Testis (tissue), 2 donors: ENCODE measurements at regions not wholly inside any gene's neighbourhood (a gene's known extent, or its start where the extent isn't known, plus 50 kb on each side); places are given as distances from the start of the nearest gene placed in this dataset.

Experiments used
- POLR2A ChIP-seq: fragments of 450-650 bp; IDR thresholded peaks from one replicate; pipeline ENCODE4 v1.6.1; 2017; ENCODE audit warnings: antibody characterized with exemption, mild to moderate bottlenecking, moderate library complexity
- TF ChIP-seq, protein P1 (sequence below), 3 experiments: fragments of 450-650 bp in 2 of 3; fragments of 200-600 bp in 1 of 3; sonication (generic) in 1 of 3; IDR thresholded peaks; one replicate each; pipeline ENCODE4 v1.5.1; 2016 to 2019; ENCODE audit warnings: antibody characterized with exemption in 3 of 3, mild to moderate bottlenecking in 2 of 3, moderate library complexity in 1 of 3

DNA sequence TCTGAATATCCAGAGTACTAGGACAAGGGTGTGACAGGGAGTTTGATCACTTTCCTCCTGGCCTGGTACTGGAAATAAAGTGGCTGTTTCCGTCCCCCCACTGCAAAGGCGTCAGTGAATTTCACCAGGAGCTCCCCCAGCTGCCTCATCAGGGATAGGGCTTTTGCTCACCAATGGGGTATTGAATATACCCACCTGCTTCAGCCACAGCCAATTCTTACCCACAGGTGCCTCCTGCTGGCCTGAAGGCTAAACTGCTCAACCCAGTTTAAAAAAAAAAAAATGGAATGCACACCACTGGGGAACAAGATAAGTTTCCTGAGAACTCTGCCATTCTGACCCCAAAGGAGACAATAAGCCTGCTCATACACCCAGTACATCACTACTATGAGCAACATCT, 65.3 kb upstream of the MS4A8 start:
- TF ChIP-seq, protein P1, sequence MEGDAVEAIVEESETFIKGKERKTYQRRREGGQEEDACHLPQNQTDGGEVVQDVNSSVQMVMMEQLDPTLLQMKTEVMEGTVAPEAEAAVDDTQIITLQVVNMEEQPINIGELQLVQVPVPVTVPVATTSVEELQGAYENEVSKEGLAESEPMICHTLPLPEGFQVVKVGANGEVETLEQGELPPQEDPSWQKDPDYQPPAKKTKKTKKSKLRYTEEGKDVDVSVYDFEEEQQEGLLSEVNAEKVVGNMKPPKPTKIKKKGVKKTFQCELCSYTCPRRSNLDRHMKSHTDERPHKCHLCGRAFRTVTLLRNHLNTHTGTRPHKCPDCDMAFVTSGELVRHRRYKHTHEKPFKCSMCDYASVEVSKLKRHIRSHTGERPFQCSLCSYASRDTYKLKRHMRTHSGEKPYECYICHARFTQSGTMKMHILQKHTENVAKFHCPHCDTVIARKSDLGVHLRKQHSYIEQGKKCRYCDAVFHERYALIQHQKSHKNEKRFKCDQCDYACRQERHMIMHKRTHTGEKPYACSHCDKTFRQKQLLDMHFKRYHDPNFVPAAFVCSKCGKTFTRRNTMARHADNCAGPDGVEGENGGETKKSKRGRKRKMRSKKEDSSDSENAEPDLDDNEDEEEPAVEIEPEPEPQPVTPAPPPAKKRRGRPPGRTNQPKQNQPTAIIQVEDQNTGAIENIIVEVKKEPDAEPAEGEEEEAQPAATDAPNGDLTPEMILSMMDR (IDR thresholded peaks at IDR 0.05) = no peak
- no peak for TF ChIP-seq POLR2A
